Karpas-422 (cell line): ENCODE measurements at regions not wholly inside any gene's neighbourhood (a gene's known extent, or its start where the extent isn't known, plus 50 kb on each side); places are given as distances from the start of the nearest gene placed in this dataset.

Source experiments
- DNase-seq: peaks from one replicate; pipeline ENCODE4 v3.0.0-alpha.2; 2015
- H2AFZ ChIP-seq: fragments of 200-600 bp; sonication (generic); 2 replicates; pipeline ENCODE4 v1.6.1; 2014; ENCODE audit warnings: antibody characterized with exemption, low read length, mixed read lengths
- H3K27ac ChIP-seq: fragments of 200-600 bp; sonication (generic); 2 replicates; pipeline ENCODE4 v1.5.1; 2014; ENCODE audit warnings: mild to moderate bottlenecking, low read length, moderate library complexity
- H3K27me3 ChIP-seq: fragments of 200-600 bp; sonication (generic); 2 replicates; pipeline ENCODE4 v1.6.1; 2014; ENCODE audit warnings: low read length, mixed read lengths
- H3K36me3 ChIP-seq: fragments of 200-600 bp; sonication (generic); 2 replicates; pipeline ENCODE4 v1.6.1; 2014; ENCODE audit warnings: low read length, mixed read lengths; ENCODE audit not compliant: insufficient read depth
- H3K4me1 ChIP-seq: fragments of 200-600 bp; sonication (generic); 2 replicates; pipeline ENCODE4 v1.6.1; 2014; ENCODE audit warnings: mild to moderate bottlenecking, low read length, mixed read lengths
- H3K4me2 ChIP-seq: fragments of 200-600 bp; sonication (generic); 2 replicates; pipeline ENCODE4 v1.6.1; 2014; ENCODE audit warnings: low read length, low read depth, mild to moderate bottlenecking; ENCODE audit not compliant: poor library complexity, severe bottlenecking
- H3K4me3 ChIP-seq: fragments of 200-600 bp; sonication (generic); 2 replicates; pipeline ENCODE4 v1.5.1; 2014; ENCODE audit warnings: mild to moderate bottlenecking, antibody characterized with exemption, low read length, mixed read lengths
- H3K79me2 ChIP-seq: fragments of 200-600 bp; sonication (generic); 2 replicates; pipeline ENCODE4 v1.6.1; 2014; ENCODE audit warnings: mild to moderate bottlenecking, low read length, mixed read lengths
- H3K9ac ChIP-seq: fragments of 200-600 bp; sonication (generic); 2 replicates; pipeline ENCODE4 v1.6.0; 2014; ENCODE audit warnings: low read length
- H3K9me2 ChIP-seq: fragments of 200-600 bp; sonication (generic), shearing (Covaris generic); replicated peaks from 2 replicates; pipeline ENCODE4 v1.6.0; 2014; ENCODE audit warnings: mild to moderate bottlenecking, low read length, moderate library complexity; ENCODE audit not compliant: insufficient read depth
- H3K9me3 ChIP-seq: fragments of 300-700, 200-600 bp; sonication (generic); 2 replicates; pipeline ENCODE4 v1.6.1; 2014; ENCODE audit warnings: low read length, mixed read lengths
- H4K20me1 ChIP-seq: fragments of 200-600 bp; sonication (generic); 2 replicates; pipeline ENCODE4 v1.6.1; 2014; ENCODE audit warnings: mild to moderate bottlenecking, antibody characterized with exemption, low read length, low read depth; ENCODE audit not compliant: insufficient read depth

DNA sequence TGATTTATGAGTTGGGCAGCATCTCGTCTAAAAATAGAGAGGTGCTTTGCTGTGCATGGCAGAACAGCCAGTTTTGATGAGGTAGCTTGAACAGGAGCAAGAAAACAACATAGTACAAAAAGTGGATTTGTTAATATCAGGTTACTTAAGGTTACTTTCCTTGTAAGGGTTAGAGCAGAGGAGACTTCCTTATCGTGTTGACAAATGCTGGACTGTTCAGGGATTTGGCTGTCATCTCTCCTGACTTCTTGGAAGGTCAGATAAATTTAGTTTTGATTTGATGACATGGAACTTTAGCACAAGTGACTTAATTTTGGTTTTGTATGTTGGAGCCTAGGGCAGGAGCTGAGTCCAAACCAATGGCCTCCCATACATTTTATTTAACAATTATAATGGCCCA is 163.9 kb upstream of the ELAC2 start:
- no peaks in the 10 kb centered on the region for H3K4me1 ChIP-seq
- H3K27ac ChIP-seq = no peak overlapping the region
- no peak overlapping the region for H3K4me2 ChIP-seq
- no peak overlapping the region for H3K9ac ChIP-seq
- no peaks in the 10 kb centered on the region for H3K36me3 ChIP-seq
- H3K4me3 ChIP-seq = no peak overlapping the region
- H3K79me2 ChIP-seq = no peaks in the 10 kb centered on the region
- no peaks in the 10 kb centered on the region for H3K9me3 ChIP-seq
- H3K9me2 ChIP-seq = no peaks in the 10 kb centered on the region
- H3K27me3 ChIP-seq = no peaks in the 10 kb centered on the region
- no peak for DNase-seq
- H4K20me1 ChIP-seq = no peaks in the 10 kb centered on the region
- H2AFZ ChIP-seq = no peak overlapping the region

DNA sequence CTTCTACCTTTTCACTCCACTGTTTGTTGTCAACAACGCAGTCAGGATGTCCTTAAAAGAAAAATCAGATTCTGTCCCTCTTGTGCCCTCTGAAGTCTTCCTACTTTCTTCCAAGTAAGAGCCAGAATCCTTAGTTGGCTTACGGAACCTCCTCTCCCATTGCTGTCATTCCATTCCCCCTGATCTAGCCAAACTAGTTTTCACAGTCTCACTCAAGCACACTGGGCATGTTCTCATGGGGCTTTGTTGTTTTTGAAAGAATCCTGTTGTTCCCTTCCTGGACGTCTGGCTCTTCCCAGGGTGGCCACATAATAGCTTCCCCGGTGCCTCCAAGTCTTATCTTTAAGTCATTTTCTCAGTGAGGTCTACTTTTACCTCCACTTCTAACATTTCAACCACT is 158.6 kb upstream of the ELAC2 start:
- Histone ChIP-seq H3K27ac (no peak overlapping the region), H4K20me1 (no peaks in the 10 kb centered on the region), H3K9ac (no peak overlapping the region), H3K4me3 (no peak overlapping the region), H3K9me2 (no peaks in the 10 kb centered on the region), H3K4me1 (no peaks in the 10 kb centered on the region), H3K27me3 (no peaks in the 10 kb centered on the region), H3K9me3 (peaks cover 6% of the 10 kb centered on the region; the same call in 1 of the 2 replicates), H3K36me3 (no peaks in the 10 kb centered on the region), H3K4me2 (no peak overlapping the region), H2AFZ (no peak overlapping the region), H3K79me2 (no peaks in the 10 kb centered on the region)
- no peak for DNase-seq

DNA sequence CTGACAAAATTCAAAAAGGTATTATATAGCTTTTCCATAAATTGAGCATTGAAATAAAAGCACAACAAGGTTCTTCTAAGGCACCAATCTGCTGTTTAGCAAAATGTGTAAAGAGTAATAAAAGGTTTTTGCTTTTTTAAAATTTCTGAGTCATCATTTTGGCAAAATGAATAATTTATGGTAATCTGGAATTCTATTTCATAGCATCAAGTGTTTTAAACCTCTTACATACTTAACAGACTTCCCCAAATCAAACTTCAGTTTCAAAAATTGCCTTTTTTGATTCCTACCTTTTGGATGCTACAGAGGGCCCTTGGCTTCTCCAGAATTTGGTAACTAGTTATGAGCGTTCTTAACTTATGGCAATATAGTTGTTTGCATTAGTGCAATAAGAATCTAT is 154.0 kb upstream of the ELAC2 start:
- no peak overlapping the region for H3K27ac ChIP-seq
- no peak overlapping the region for H3K4me2 ChIP-seq
- no peak for DNase-seq
- H3K9ac ChIP-seq = no peak overlapping the region
- H3K4me1 ChIP-seq = no peaks in the 10 kb centered on the region
- H3K36me3 ChIP-seq = no peaks in the 10 kb centered on the region
- no peaks in the 10 kb centered on the region for H4K20me1 ChIP-seq
- H3K9me2 ChIP-seq = no peaks in the 10 kb centered on the region
- no peak overlapping the region for H3K4me3 ChIP-seq
- no peaks in the 10 kb centered on the region for H3K79me2 ChIP-seq
- no peak overlapping the region for H2AFZ ChIP-seq
- H3K27me3 ChIP-seq = no peaks in the 10 kb centered on the region
- peaks cover 6% of the 10 kb centered on the region; the same call in 1 of the 2 replicates for H3K9me3 ChIP-seq

DNA sequence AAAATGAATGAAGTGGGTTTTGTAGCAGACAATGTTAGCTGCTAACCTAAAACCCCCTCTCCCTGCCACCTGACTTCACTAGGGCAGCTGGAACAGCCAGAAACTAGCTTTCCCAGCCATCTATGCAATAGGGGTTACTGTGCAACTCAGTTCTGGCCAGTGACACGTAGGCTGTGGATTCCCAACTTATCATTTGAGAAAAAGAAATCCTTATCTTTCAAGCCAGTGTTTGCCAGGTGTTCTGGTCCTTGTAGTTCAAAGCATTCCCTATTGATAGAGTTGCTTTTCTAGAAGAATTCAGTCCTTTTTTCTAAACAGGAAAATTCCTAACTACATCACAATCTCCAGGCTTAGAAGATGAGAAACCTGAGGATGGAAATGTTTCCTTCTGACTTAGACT is 144.5 kb upstream of the ELAC2 start:
- Histone ChIP-seq H3K27ac (no peak overlapping the region), H3K4me1 (no peaks in the 10 kb centered on the region), H3K79me2 (no peaks in the 10 kb centered on the region), H3K9me2 (no peaks in the 10 kb centered on the region), H3K4me3 (no peak overlapping the region), H4K20me1 (no peaks in the 10 kb centered on the region), H3K9ac (no peak overlapping the region), H3K9me3 (no peaks in the 10 kb centered on the region), H2AFZ (no peak overlapping the region), H3K36me3 (no peaks in the 10 kb centered on the region), H3K27me3 (no peaks in the 10 kb centered on the region), H3K4me2 (no peak overlapping the region)
- no peak for DNase-seq

DNA sequence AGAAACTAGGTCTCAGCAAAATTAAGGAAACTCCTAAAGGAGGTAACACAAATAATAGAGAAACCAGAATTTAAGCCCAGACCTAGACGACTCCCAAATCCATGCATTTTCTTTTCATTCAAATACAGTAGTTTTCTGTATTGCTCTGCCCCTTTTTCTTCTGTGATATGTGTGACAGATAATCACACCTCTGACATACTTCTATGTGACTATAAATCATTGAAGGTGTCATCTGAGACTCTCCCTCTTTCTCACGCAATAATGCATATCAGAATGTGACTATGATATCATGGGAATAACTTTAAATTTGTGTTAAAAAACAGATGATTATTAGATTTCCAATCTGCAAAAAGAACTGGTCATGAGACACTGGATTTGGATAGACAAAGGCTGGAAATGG is 143.0 kb upstream of the ELAC2 start:
- Histone ChIP-seq H3K27ac (no peak overlapping the region), H4K20me1 (no peaks in the 10 kb centered on the region), H3K4me3 (no peak overlapping the region), H3K9me3 (no peaks in the 10 kb centered on the region), H3K9me2 (no peaks in the 10 kb centered on the region), H3K36me3 (no peaks in the 10 kb centered on the region), H3K27me3 (no peaks in the 10 kb centered on the region), H3K4me1 (no peaks in the 10 kb centered on the region), H3K4me2 (no peak overlapping the region), H3K9ac (no peak overlapping the region), H3K79me2 (no peaks in the 10 kb centered on the region), H2AFZ (no peak overlapping the region)
- DNase-seq = no peak

DNA sequence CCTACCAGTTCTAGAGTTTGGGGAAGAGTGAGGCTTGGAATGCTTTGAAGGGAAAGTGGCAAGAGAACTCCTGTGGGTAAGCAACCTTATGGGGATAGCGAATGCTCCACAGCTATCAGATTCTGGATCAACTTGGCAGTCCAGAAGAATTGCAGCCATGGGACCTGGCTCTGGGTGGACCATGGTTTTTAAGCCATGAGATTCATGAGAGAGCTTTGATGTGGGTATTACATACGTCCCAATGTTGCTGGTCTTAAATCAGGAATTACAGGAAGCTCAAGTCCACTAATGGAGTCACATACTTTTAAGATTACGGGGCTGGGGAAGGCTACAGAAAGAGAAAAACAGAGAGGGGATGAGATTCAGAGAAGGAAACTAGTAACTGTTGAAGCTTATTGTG is 142.5 kb upstream of the ELAC2 start:
- H3K79me2 ChIP-seq = no peaks in the 10 kb centered on the region
- H3K36me3 ChIP-seq = no peaks in the 10 kb centered on the region
- no peaks in the 10 kb centered on the region for H3K9me3 ChIP-seq
- no peaks in the 10 kb centered on the region for H4K20me1 ChIP-seq
- H3K4me1 ChIP-seq = no peaks in the 10 kb centered on the region
- no peak overlapping the region for H3K4me3 ChIP-seq
- no peaks in the 10 kb centered on the region for H3K27me3 ChIP-seq
- H3K9ac ChIP-seq = no peak overlapping the region
- no peak for DNase-seq
- no peaks in the 10 kb centered on the region for H3K9me2 ChIP-seq
- H3K4me2 ChIP-seq = no peak overlapping the region
- H3K27ac ChIP-seq = no peak overlapping the region
- H2AFZ ChIP-seq = no peak overlapping the region

DNA sequence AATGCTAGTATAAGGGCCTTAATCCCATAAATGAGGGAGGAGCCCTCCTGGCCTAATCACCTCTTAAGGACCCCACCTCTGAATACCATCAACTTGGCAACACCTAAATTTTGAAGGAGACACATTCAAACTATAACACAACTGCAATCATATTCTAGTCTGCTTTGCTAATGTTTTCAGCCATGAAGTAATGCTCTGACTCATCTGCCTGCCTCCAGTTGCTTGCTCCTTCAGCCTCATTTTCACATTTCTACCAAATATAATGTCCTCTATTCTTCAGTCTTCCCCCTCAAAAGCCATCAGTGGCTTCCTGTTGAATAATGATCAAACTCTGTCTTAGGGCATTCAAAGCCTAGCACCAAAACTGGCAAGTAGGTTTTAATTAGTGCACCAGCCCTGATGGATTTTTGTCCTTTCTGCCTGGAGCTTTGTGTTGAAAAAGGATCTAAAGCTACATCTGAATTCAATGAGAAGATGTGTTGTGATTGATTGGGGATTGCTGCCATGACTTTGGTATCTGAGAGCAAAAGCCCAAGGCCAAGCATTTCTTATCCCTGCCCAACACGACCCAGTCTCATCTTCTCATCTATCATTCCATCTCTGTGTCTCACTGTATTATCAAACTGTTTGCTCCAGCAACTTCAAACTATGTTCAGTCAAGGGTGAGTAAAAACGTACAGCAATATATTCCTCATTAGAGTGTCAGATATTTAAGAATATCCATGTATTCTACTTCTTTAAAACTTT is 140.8 kb upstream of the ELAC2 start:
- no peaks in the 10 kb centered on the region for H3K36me3 ChIP-seq
- no peak overlapping the region for H3K4me3 ChIP-seq
- no peaks in the 10 kb centered on the region for H3K4me1 ChIP-seq
- no peak for DNase-seq
- H3K9ac ChIP-seq = no peak overlapping the region
- no peaks in the 10 kb centered on the region for H3K9me3 ChIP-seq
- H2AFZ ChIP-seq = no peak overlapping the region
- no peak overlapping the region for H3K27ac ChIP-seq
- no peaks in the 10 kb centered on the region for H3K79me2 ChIP-seq
- no peaks in the 10 kb centered on the region for H3K27me3 ChIP-seq
- H4K20me1 ChIP-seq = no peaks in the 10 kb centered on the region
- no peak overlapping the region for H3K4me2 ChIP-seq
- H3K9me2 ChIP-seq = no peaks in the 10 kb centered on the region

DNA sequence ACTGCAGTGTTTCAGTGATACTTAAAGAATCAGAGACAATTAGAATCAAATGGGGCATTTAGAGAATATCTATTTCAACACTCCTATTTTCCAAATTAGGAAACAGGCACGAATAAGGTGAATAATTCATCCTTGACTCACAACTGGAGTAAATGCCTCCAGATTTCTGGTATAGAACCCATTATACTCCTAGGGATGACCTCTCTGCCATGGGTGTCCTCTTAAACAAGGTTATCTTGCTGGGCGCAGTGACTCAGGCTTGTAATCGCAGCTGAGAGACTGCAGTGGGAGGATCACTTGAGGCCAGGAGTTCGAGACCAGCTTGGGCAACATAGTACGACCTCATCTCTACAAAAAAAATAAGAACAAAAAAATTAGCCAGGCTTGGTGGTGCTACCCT is 139.8 kb upstream of the ELAC2 start:
- H3K9me2 ChIP-seq = no peaks in the 10 kb centered on the region
- H3K36me3 ChIP-seq = no peaks in the 10 kb centered on the region
- no peak overlapping the region for H2AFZ ChIP-seq
- no peak overlapping the region for H3K4me2 ChIP-seq
- no peaks in the 10 kb centered on the region for H4K20me1 ChIP-seq
- no peaks in the 10 kb centered on the region for H3K79me2 ChIP-seq
- H3K9ac ChIP-seq = no peak overlapping the region
- no peak for DNase-seq
- H3K9me3 ChIP-seq = no peaks in the 10 kb centered on the region
- no peaks in the 10 kb centered on the region for H3K4me1 ChIP-seq
- no peaks in the 10 kb centered on the region for H3K27me3 ChIP-seq
- H3K27ac ChIP-seq = no peak overlapping the region
- H3K4me3 ChIP-seq = no peak overlapping the region
